ENCODE measurements at regions not wholly inside any gene's neighbourhood (a gene's known extent, or its start where the extent isn't known, plus 50 kb on each side); places are given as distances from the start of the nearest gene placed in this dataset.
"Not testable (repeated sequence)": the region's sequence is repeated elsewhere in the genome, so short reads cannot be mapped to it uniquely, and the experiment has no call there.

GRCh38 chr1:38584448-38585355 is 274.9 kb downstream of the RRAGC start:
- no peak overlapping the region for H3K4me3 ChIP-seq (ENCODE audit: low read length)
- TF ChIP-seq ZNF274 (IDR thresholded peaks at IDR 0.05; ENCODE audit: low read depth, low read length) = no peak

- not testable (repeated sequence) for H3K4me3 ChIP-seq (ENCODE audit: low read length)
These were observed 276.3 kb downstream of the RRAGC start for GRCh38 chr1:38583287-38583686.

DNA sequence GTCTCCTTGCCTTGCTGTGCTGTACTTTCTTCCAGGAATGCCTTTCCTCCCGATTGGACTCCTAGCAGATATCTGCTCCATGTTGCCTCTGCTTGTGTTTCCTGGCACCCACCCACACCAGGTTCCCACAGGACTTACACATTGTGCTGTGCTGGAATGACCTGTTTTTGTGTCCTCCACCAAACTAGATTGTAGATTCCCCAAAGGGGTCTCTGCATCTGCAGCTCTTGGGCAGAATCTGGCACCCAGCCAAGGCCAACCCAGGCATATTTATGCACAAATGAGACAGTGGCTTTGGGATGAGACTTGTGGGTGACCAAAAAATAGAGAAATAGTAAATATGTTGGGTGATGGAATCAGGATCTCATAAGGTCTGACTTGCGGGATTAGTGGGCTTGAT is 278.2 kb downstream of the RRAGC start:
- TF ChIP-seq ZNF274 (IDR thresholded peaks at IDR 0.05; ENCODE audit: low read depth, low read length) = no peak
- no peak overlapping the region for H3K4me3 ChIP-seq (ENCODE audit: low read length)

GRCh38 chr1:38580594-38580993 is 279.0 kb downstream of the RRAGC start:
- no peak for TF ChIP-seq ZNF274 (IDR thresholded peaks at IDR 0.05; ENCODE audit: low read depth, low read length)
- no peak overlapping the region for H3K4me3 ChIP-seq (ENCODE audit: low read length)

DNA sequence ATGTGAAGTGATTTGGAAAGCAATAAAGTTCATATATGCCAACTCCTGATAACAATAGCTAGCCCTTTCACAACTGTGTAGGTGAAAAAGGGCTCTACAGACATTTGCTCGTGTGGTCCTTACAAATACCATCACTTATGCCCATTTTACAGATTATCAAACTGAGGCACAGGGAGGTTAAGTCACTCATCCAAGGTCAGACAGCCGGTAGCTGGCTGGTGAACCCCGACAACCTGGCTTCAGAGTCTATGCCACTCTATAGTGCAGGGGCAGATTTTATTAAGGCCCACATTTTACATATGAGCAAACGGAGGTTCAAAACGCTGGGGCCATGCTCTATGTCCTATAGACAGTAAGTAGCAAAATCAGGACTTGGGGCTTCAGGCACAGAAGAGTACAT is 280.5 kb downstream of the RRAGC start:
- no peak overlapping the region for H3K4me3 ChIP-seq (ENCODE audit: low read length)
- no peak for TF ChIP-seq ZNF274 (IDR thresholded peaks at IDR 0.05; ENCODE audit: low read depth, low read length)

GRCh38 chr1:38578271-38578951 is 281.2 kb downstream of the RRAGC start:
- H3K4me3 ChIP-seq (ENCODE audit: low read length) = peak overlapping the region; percentile 20; the same call in 1 of the 2 replicates

GRCh38 chr1:38577937-38578270 is 281.7 kb downstream of the RRAGC start:
- H3K4me3 ChIP-seq (ENCODE audit: low read length) = no peak overlapping the region; the same call in 1 of the 2 replicates
- no peak for TF ChIP-seq ZNF274 (IDR thresholded peaks at IDR 0.05; ENCODE audit: low read depth, low read length)

More at GRCh38 chr1:38578271-38578951, 281.2 kb downstream of the RRAGC start:
- TF ChIP-seq ZNF274 (IDR thresholded peaks at IDR 0.05; ENCODE audit: low read depth, low read length) = no peak

- no peak for TF ChIP-seq ZNF274 (IDR thresholded peaks at IDR 0.05; ENCODE audit: low read depth, low read length)
These were observed 282.2 kb downstream of the RRAGC start for GRCh38 chr1:38577385-38577784.

DNA sequence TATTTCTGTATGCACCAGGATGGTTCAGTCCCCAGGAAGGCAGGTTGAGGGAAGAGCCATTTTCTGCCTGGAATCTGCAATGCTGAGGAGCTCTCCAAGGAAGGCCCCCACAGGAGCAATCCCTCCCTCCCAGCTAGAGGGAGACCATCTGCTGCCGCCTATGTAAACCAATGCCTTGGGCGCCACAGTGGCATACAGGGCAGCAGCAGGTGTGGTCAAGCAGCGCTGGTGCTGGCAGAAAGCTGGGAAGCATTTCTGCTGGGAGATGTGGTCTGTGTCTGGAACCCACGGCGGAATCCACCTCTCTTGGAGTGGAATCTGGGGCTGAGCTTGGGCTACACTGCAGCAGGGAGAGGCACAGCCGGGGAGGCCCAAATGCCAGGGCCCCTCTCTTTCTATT is 283.3 kb downstream of the RRAGC start:
- TF ChIP-seq ZNF274 (IDR thresholded peaks at IDR 0.05; ENCODE audit: low read depth, low read length) = no peak

More at GRCh38 chr1:38577385-38577784, 282.2 kb downstream of the RRAGC start:
- H3K4me3 ChIP-seq (ENCODE audit: low read length) = no peak overlapping the region

DNA sequence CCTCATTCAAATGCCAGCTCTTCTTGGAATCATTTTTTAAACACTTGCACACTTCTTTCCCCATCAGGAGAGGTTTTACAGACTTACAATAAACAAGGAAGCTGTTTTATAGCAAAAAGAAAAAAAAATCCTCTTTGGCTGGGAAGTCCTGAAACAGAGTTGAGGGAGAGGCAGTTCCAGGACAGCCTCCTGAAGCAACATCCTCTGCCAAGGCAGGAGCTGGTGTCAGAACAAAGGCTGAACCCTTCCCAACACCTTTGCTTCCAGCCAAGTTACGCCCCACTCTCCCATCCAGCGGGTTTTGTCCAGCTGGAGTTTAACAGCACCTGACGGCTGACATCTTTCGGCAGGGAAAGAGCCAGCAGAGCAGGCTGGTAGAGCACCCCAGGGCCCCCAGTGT is 287.8 kb downstream of the RRAGC start:
- H3K4me3 ChIP-seq (ENCODE audit: low read length) = no peak overlapping the region
- TF ChIP-seq ZNF274 (IDR thresholded peaks at IDR 0.05; ENCODE audit: low read depth, low read length) = no peak

More for the DNA sequence above, 283.3 kb downstream of the RRAGC start:
- H3K4me3 ChIP-seq (ENCODE audit: low read length) = no peak overlapping the region

DNA sequence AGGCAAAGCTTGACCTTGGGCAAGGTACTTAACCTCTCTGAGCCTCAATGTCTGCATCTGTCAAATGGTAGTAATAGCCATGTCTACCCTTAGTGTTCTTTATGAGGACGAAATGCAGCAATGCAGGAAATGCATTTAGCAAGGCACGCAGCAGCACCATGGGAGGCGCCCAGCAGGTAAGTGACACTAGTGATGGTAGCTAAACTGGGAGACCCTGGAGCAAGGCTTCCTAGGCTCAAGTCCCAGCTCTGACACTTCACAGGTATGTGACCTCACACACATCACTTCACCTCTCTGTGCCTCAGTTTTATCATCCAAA is 289.0 kb downstream of the RRAGC start:
- TF ChIP-seq ZNF274 (IDR thresholded peaks at IDR 0.05; ENCODE audit: low read depth, low read length) = no peak
- H3K4me3 ChIP-seq (ENCODE audit: low read length) = no peak overlapping the region

DNA sequence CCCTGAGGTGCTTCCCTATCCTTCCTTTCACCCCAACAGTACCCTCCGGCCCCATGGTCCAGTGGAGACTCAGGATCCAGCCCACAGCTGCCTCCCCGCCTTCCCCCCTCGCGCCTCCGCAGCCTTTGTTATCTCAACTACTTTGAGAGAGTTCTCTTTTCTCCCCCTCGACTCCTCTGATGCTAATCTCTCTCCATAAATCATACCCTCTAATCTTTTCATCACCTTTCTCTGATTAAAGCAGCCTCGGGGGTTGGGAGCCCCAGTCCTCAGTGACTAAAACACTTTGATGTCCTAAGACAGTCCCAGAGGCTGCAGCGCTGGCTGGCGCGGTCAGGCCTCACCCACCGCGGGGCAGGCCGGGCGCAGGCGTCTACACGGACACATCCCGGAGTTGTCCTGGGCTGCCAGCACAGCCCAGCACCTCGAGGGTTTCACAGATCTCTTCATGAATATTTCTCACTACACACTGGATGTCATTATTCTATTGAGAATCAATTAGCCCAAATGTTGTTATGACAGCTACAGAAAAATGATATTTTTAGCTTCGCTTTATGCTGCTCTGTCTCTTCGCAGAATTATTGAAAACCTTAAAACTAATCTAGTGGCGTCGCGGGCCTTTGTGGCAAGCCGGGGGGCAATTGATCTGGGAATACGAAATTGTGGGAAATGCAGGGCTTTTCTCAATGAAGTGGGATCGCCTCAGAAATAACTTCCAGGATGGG is 289.5 kb downstream of the RRAGC start:
- TF ChIP-seq ZNF274 (IDR thresholded peaks at IDR 0.05; ENCODE audit: low read depth, low read length) = no peak
- no peak overlapping the region for H3K4me3 ChIP-seq (ENCODE audit: low read length)

DNA sequence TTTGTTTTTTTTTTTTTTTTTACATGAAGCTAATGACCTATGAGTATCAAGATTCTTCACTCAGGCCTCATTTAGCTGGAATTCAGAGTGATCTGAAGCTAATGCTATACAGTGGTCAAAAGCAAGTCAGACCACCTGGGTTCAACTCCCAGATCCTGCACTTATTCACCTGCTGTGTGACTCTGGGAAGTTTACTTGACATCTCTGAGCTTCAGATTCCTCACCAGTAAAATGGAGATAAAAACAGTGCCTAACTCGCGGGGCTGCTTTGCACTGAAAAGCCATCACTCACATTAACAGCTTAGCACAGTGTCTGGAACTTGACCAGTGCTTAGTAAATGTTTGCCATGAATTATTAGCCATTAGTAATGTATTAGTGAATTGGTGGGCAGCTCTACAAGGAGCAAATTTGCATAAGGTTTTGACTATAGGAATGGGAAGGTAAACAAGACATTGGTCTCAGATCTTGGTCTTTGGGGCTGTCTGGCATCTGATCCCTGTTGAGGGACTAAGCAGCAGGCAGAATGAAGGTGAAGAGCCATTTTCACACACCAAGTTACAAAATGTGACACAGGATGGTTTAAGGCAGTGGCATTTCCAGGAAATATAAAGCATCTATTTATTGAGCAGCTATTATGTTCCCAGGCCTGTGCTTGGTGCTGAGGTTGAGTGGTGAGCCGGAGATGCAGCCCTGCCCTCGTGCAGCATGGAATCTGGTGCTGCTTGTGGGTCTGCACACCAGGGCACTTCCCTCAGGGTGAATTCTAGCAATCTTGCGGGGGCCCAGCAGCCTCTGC is 291.3 kb downstream of the RRAGC start:
- H3K4me3 ChIP-seq (ENCODE audit: low read length) = no peak overlapping the region
- no peak for TF ChIP-seq ZNF274 (IDR thresholded peaks at IDR 0.05; ENCODE audit: low read depth, low read length)

GRCh38 chr1:38567401-38567800 is 292.2 kb downstream of the RRAGC start:
- TF ChIP-seq ZNF274 (IDR thresholded peaks at IDR 0.05; ENCODE audit: low read depth, low read length) = no peak
- no peak overlapping the region for H3K4me3 ChIP-seq (ENCODE audit: low read length)

Data from GM08714 (cell line).